ENCODE measurements at regions not wholly inside any gene's neighbourhood (a gene's known extent, or its start where the extent isn't known, plus 50 kb on each side); places are given as distances from the start of the nearest gene placed in this dataset.
"Not testable (repeated sequence)": the region's sequence is repeated elsewhere in the genome, so short reads cannot be mapped to it uniquely, and the experiment has no call there.

GRCh38 chr9:118665226-118665919 lies 703.9 kb downstream of the BRINP1 start:
- Histone ChIP-seq H3K9me3 (no peaks in the 10 kb centered on the region), H3K27ac (no peak overlapping the region), H3K4me1 (no peaks in the 10 kb centered on the region), H3K27me3 (no peaks in the 10 kb centered on the region), H3K36me3 (no peaks in the 10 kb centered on the region), H3K4me3 (no peak overlapping the region)
- FAIRE-seq (no peak), DNase-seq (no peak), ATAC-seq (no peak)
- WGBS, 2 donors, result 50 to 66% methylated on average over 4 of the region's 4 CpGs
- intact Hi-C loops (cut with DNase I), result no loop called here
- TF ChIP-seq, protein P1, sequence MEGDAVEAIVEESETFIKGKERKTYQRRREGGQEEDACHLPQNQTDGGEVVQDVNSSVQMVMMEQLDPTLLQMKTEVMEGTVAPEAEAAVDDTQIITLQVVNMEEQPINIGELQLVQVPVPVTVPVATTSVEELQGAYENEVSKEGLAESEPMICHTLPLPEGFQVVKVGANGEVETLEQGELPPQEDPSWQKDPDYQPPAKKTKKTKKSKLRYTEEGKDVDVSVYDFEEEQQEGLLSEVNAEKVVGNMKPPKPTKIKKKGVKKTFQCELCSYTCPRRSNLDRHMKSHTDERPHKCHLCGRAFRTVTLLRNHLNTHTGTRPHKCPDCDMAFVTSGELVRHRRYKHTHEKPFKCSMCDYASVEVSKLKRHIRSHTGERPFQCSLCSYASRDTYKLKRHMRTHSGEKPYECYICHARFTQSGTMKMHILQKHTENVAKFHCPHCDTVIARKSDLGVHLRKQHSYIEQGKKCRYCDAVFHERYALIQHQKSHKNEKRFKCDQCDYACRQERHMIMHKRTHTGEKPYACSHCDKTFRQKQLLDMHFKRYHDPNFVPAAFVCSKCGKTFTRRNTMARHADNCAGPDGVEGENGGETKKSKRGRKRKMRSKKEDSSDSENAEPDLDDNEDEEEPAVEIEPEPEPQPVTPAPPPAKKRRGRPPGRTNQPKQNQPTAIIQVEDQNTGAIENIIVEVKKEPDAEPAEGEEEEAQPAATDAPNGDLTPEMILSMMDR (IDR thresholded peaks at IDR 0.05), result no peak

GRCh38 chr9:118670011-118670953 lies 699.0 kb downstream of the BRINP1 start:
- Histone ChIP-seq H3K27ac (no peak overlapping the region), H3K36me3 (no peaks in the 10 kb centered on the region), H3K9me3 (no peaks in the 10 kb centered on the region), H3K27me3 (no peaks in the 10 kb centered on the region), H3K4me3 (no peak overlapping the region), H3K4me1 (no peaks in the 10 kb centered on the region)
- TF ChIP-seq, protein P1 (IDR thresholded peaks at IDR 0.05), result no peak
- ATAC-seq (no peak), DNase-seq (no peak), FAIRE-seq (no peak)
- intact Hi-C loops (cut with DNase I), result no loop called here
- 37 to 45% methylated on average over 11 of the region's 11 CpGs for WGBS, 2 donors

DNA sequence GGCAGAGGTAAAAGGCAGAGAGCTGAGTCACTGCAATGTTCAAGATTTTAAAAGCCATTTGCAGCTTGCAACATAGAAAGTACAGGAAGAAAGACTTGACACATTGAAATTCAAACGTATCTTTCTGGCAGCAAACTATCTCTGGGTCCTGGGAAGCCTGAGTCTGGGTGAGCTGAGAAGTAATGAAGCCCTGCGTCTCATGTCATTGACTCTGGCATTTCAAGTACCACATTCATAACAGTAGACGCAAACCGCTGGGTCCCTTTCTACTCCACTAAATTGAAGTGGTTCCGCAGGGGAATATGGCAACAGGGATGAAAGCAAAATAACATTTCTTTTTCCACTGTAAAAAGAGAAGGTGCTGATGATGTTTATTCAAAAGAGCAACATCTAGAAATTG lies 694.3 kb downstream of the BRINP1 start:
- intact Hi-C loops (cut with DNase I), result no loop called here
- H3K9me3 ChIP-seq, result no peaks in the 10 kb centered on the region
- ATAC-seq (no peak), DNase-seq (no peak), FAIRE-seq (no peak)
- no peak overlapping the region for H3K4me3 ChIP-seq
- H3K27me3 ChIP-seq, result no peaks in the 10 kb centered on the region
- H3K4me1 ChIP-seq, result no peaks in the 10 kb centered on the region
- TF ChIP-seq, protein P1 (IDR thresholded peaks at IDR 0.05), result no peak
- H3K36me3 ChIP-seq, result no peaks in the 10 kb centered on the region
- H3K27ac ChIP-seq, result no peak overlapping the region
- 66 to 86% methylated on average over 5 of the region's 5 CpGs for WGBS, 2 donors

DNA sequence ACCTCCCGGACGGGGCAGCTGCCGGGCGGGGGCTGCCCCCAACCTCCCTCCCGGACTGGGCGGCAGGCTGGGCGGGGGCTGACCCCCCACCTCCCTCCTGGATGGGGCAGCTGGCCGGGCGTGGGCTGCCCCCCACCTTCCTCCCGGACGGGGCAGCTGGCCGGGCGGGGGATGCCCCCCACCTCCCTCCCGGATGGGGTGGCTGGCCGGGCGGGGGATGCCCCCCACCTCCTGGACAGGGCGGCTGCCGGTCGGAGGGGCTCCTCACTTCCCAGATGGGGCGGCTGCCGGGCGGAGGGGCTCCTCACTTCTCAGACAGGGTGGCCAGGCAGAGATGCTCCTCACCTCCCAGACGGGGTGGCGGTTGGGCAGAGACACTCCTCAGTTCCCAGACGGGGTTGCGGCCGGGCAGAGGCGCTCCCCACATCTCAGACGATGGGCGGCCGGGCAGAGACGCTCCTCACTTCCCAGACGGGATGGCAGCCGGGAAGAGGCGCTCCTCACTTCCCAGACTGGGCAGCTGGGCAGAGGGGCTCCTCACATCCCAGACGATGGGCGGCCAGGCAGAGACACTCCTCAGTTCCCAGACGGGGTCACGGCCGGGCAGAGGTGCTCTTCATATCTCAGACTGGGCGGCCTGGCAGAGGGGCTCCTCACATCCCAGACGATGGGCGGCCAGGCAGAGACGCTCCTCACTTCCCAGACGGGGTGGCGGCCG lies 691.1 kb downstream of the BRINP1 start:
- H3K27me3 ChIP-seq; H3K36me3 ChIP-seq; H3K9me3 ChIP-seq; H3K27ac ChIP-seq; FAIRE-seq; DNase-seq; H3K4me1 ChIP-seq; ATAC-seq; intact Hi-C loops (cut with DNase I); H3K4me3 ChIP-seq: not testable (repeated sequence)
- WGBS, 2 donors, result 83 to 95% methylated on average over 24 to 46 of the region's 47 CpGs

- DNase-seq (no peak), FAIRE-seq (no peak), ATAC-seq (no peak)
- TF ChIP-seq, protein P1 (IDR thresholded peaks at IDR 0.05), result no peak
- Histone ChIP-seq H3K9me3 (no peaks in the 10 kb centered on the region), H3K36me3 (no peaks in the 10 kb centered on the region), H3K27ac (no peak overlapping the region), H3K27me3 (no peaks in the 10 kb centered on the region), H3K4me3 (no peak overlapping the region), H3K4me1 (no peaks in the 10 kb centered on the region)
- WGBS, 2 donors, result 8 to 9% methylated on average over 5 of the region's 5 CpGs
- intact Hi-C loops (cut with DNase I), result no loop called here
These were observed 682.3 kb downstream of the BRINP1 start for GRCh38 chr9:118686959-118687358.
